ENCODE measurements at regions not wholly inside any gene's neighbourhood (a gene's known extent, or its start where the extent isn't known, plus 50 kb on each side); places are given as distances from the start of the nearest gene placed in this dataset.

DNA sequence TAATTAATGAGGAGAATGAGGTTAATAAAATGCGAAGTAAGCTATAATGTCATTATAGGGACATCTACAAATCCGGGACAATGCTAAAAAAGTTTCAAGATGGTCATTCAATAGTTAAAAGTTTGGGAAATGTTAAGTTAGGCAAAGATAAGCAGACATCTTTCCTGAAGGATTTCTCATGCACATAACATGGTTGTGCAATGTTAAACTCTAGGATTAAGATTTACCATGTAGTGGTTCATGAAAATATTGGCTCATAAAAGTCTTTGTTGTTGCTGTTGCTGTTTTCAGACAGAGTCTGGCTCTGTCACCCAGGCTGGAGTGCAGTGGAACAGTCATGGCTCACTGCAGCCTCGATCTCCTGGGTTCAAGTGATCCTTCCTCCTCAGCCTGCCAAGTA is 751.5 kb upstream of the CCDC179 start:
- TF ChIP-seq, protein P1, sequence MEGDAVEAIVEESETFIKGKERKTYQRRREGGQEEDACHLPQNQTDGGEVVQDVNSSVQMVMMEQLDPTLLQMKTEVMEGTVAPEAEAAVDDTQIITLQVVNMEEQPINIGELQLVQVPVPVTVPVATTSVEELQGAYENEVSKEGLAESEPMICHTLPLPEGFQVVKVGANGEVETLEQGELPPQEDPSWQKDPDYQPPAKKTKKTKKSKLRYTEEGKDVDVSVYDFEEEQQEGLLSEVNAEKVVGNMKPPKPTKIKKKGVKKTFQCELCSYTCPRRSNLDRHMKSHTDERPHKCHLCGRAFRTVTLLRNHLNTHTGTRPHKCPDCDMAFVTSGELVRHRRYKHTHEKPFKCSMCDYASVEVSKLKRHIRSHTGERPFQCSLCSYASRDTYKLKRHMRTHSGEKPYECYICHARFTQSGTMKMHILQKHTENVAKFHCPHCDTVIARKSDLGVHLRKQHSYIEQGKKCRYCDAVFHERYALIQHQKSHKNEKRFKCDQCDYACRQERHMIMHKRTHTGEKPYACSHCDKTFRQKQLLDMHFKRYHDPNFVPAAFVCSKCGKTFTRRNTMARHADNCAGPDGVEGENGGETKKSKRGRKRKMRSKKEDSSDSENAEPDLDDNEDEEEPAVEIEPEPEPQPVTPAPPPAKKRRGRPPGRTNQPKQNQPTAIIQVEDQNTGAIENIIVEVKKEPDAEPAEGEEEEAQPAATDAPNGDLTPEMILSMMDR (IDR thresholded peaks at IDR 0.05): no peak
- TF ChIP-seq EZH2phosphoT487 (IDR thresholded peaks at IDR 0.05): no peak

All from neural progenitor cell (in vitro differentiated cells).